ENCODE measurements at regions not wholly inside any gene's neighbourhood (a gene's known extent, or its start where the extent isn't known, plus 50 kb on each side); places are given as distances from the start of the nearest gene placed in this dataset.

DNA sequence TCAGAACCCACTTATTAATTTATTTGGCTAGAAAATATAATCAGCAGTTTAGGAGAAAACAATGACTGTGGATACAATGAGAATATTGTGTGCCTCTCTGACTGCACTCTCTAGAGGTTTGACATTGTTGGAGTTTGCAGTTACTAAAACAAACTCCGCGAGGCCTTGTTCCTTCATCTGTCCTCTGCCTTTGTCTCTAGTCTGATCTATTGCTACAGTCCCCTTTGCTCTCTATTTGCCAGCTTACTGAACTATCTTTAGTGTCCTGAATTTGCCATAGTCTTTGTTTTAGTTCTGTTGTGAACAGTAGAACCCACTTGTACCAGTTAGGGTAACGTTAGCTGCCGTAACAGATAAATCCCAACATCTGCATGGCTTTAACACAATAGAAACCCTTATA is 81.4 kb upstream of the RPS6KA3 start:
- no peak for TF ChIP-seq CTCF (IDR thresholded peaks at IDR 0.05)
- TF ChIP-seq POLR2A (IDR thresholded peaks at IDR 0.05), result no peak
- Histone ChIP-seq H3K27me3 (peaks cover 0 to 8% (median 0%) of the 10 kb centered on the region in 9 donors), H3K9me3 (no peaks in the 10 kb centered on the region), H3K27ac (no peak overlapping the region), H3K4me1 (peaks cover 0 to 8% (median 0%) of the 10 kb centered on the region in 12 donors), H3K4me3 (no peak overlapping the region), H3K36me3 (no peaks in the 10 kb centered on the region)
- no peak for ATAC-seq
- WGBS, 4 donors, result 72 to 78% (median 73%) methylated on average over 4 of the region's 4 CpGs
- intact Hi-C loops (cut with DNase I), result no loop called here
- DNase-seq, result no peak

DNA sequence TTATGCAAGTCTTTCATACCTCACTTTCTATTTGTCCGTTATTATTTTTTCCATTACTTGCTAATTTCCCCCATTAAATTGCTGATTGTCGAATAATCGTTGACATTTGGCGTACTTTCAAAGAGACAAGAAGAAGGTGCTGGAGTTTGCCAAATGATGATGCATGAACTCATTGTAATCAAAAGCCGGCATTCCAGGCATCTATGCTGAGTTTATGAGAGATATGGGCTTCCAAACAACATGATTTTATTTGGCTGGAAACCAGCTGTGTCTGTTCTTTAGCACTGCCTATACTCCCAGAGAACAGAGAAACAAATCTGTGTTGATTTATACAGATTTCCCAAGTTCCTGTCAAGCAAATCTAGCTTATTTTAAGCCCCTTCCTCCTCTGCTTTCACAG is 80.8 kb upstream of the RPS6KA3 start:
- TF ChIP-seq POLR2A (IDR thresholded peaks at IDR 0.05), result no peak
- no peak for TF ChIP-seq CTCF (IDR thresholded peaks at IDR 0.05)
- ATAC-seq, result no peak

GRCh38 chrX:20333672-20334071 is 67.0 kb upstream of the RPS6KA3 start:
- DNase-seq (no peak), ATAC-seq (no peak)
- no peaks in the 10 kb centered on the region for H3K4me1 ChIP-seq
- no peak overlapping the region for H3K4me3 ChIP-seq
- no peaks in the 10 kb centered on the region for H3K9me3 ChIP-seq
- WGBS, 4 donors, result 0 to 42% (median 13%) methylated on average over 1 of the region's 1 CpG
- no peaks in the 10 kb centered on the region for H3K36me3 ChIP-seq
- intact Hi-C loops (cut with DNase I), result no loop called here
- H3K27ac ChIP-seq, result no peak overlapping the region
- TF ChIP-seq POLR2A (IDR thresholded peaks at IDR 0.05) (no peak), CTCF (IDR thresholded peaks at IDR 0.05) (no peak)
- H3K27me3 ChIP-seq, result peaks cover 0 to 16% (median 0%) of the 10 kb centered on the region in 9 donors

More for the DNA sequence above, 80.8 kb upstream of the RPS6KA3 start:
- Histone ChIP-seq H3K36me3 (no peaks in the 10 kb centered on the region), H3K4me1 (peaks cover 0 to 8% (median 0%) of the 10 kb centered on the region in 12 donors), H3K4me3 (no peak overlapping the region), H3K27me3 (peaks cover 0 to 7% (median 0%) of the 10 kb centered on the region in 9 donors), H3K9me3 (no peaks in the 10 kb centered on the region), H3K27ac (no peak overlapping the region)
- no peak for DNase-seq
- intact Hi-C loops (cut with DNase I), result no loop called here
- WGBS, 4 donors, result 28 to 53% (median 44%) methylated on average over 5 of the region's 5 CpGs

- WGBS, 4 donors, result 71 to 91% (median 81%) methylated on average over 2 of the region's 2 CpGs
- H3K27ac ChIP-seq, result no peak overlapping the region
- intact Hi-C loops (cut with DNase I), result no loop called here
These were observed 63.8 kb upstream of the RPS6KA3 start for GRCh38 chrX:20330545-20330944.

More at GRCh38 chrX:20330545-20330944, 63.8 kb upstream of the RPS6KA3 start:
- DNase-seq, result no peak
- Histone ChIP-seq H3K4me1 (no peaks in the 10 kb centered on the region), H3K27me3 (peaks cover 0 to 27% (median 0%) of the 10 kb centered on the region in 9 donors), H3K9me3 (no peaks in the 10 kb centered on the region), H3K36me3 (no peaks in the 10 kb centered on the region), H3K4me3 (no peak overlapping the region)
- ATAC-seq, result no peak
- TF ChIP-seq POLR2A (IDR thresholded peaks at IDR 0.05), result no peak
- TF ChIP-seq CTCF (IDR thresholded peaks at IDR 0.05), result no peak
